Type B pancreatic cell (in vitro differentiated cells): ENCODE measurements at regions not wholly inside any gene's neighbourhood (a gene's known extent, or its start where the extent isn't known, plus 50 kb on each side); places are given as distances from the start of the nearest gene placed in this dataset.

ENCODE experiments used
- DNase-seq: peaks from one replicate; pipeline ENCODE4 v3.0.0; 2021; ENCODE audit warnings: mixed read lengths; ENCODE audit not compliant: unreplicated experiment; ENCODE audit errors: extremely low spot score
- H3K27ac Mint-ChIP-seq: 2 replicates; pipeline ENCODE4 v1.8.0; 2021; ENCODE audit warnings: mild to moderate bottlenecking, mixed read lengths
- H3K27me3 Mint-ChIP-seq: 2 replicates; pipeline ENCODE4 v1.8.0; 2021; ENCODE audit warnings: mixed read lengths
- H3K36me3 Mint-ChIP-seq: 2 replicates; pipeline ENCODE4 v1.8.0; 2021; ENCODE audit warnings: mixed read lengths
- H3K4me1 Mint-ChIP-seq: one replicate; pipeline ENCODE4 v1.8.0; 2021; ENCODE audit warnings: mixed read lengths; ENCODE audit not compliant: unreplicated experiment
- H3K4me3 Mint-ChIP-seq: 2 replicates; pipeline ENCODE4 v1.8.0; 2021; ENCODE audit warnings: mild to moderate bottlenecking, mixed read lengths
- H3K9me3 Mint-ChIP-seq: 2 replicates; pipeline ENCODE4 v1.8.0; 2021; ENCODE audit warnings: mixed read lengths
- CTCF ChIP-seq: fragments of 200-600 bp; sonication (generic); conservative IDR thresholded peaks from 2 replicates; pipeline ENCODE4 v1.5.0; 2021; ENCODE audit warnings: antibody characterized with exemption, mild to moderate bottlenecking

GRCh38 chr1:170241266-170241851 lies 95.6 kb downstream of the NTMT2 start:
- H3K27me3 Mint-ChIP-seq: no peaks in the 10 kb centered on the region
- peaks cover 25% of the 10 kb centered on the region for H3K4me1 Mint-ChIP-seq
- H3K4me3 Mint-ChIP-seq: no peak overlapping the region
- peaks cover 5% of the 10 kb centered on the region for H3K9me3 Mint-ChIP-seq
- H3K27ac Mint-ChIP-seq: no peak overlapping the region
- H3K36me3 Mint-ChIP-seq: no peaks in the 10 kb centered on the region
- DNase-seq: no peak
- no peak for TF ChIP-seq CTCF

GRCh38 chr1:170247751-170248521 lies 102.2 kb downstream of the NTMT2 start:
- no peak overlapping the region for H3K4me3 Mint-ChIP-seq
- H3K36me3 Mint-ChIP-seq: no peaks in the 10 kb centered on the region
- no peak for TF ChIP-seq CTCF
- no peak overlapping the region for H3K27ac Mint-ChIP-seq
- DNase-seq: no peak
- no peaks in the 10 kb centered on the region for H3K27me3 Mint-ChIP-seq
- peaks cover 19% of the 10 kb centered on the region for H3K9me3 Mint-ChIP-seq
- peaks cover 5% of the 10 kb centered on the region for H3K4me1 Mint-ChIP-seq

- Mint-ChIP-seq H3K36me3 (no peaks in the 10 kb centered on the region), H3K27ac (no peak overlapping the region), H3K4me1 (peaks cover 5% of the 10 kb centered on the region), H3K9me3 (peaks cover 24% of the 10 kb centered on the region), H3K27me3 (no peaks in the 10 kb centered on the region), H3K4me3 (no peak overlapping the region)
- TF ChIP-seq CTCF: no peak
- no peak for DNase-seq
Measured at GRCh38 chr1:170250531-170251276, 104.9 kb downstream of the NTMT2 start.

GRCh38 chr1:170252851-170253579 lies 107.3 kb downstream of the NTMT2 start:
- H3K4me3 Mint-ChIP-seq: no peak overlapping the region
- H3K27ac Mint-ChIP-seq: no peak overlapping the region
- no peak for TF ChIP-seq CTCF
- H3K36me3 Mint-ChIP-seq: no peaks in the 10 kb centered on the region
- no peak for DNase-seq
- peaks cover 19% of the 10 kb centered on the region for H3K9me3 Mint-ChIP-seq
- H3K4me1 Mint-ChIP-seq: peaks cover 3% of the 10 kb centered on the region
- H3K27me3 Mint-ChIP-seq: no peaks in the 10 kb centered on the region

- TF ChIP-seq CTCF: no peak
- H3K4me1 Mint-ChIP-seq: no peaks in the 10 kb centered on the region
- H3K4me3 Mint-ChIP-seq: no peak overlapping the region
- H3K9me3 Mint-ChIP-seq: peaks cover 19% of the 10 kb centered on the region
- H3K36me3 Mint-ChIP-seq: no peaks in the 10 kb centered on the region
- no peak for DNase-seq
- H3K27ac Mint-ChIP-seq: no peak overlapping the region
- H3K27me3 Mint-ChIP-seq: no peaks in the 10 kb centered on the region
Measured at GRCh38 chr1:170254371-170254770, 108.6 kb downstream of the NTMT2 start.
